Left lung (tissue), 4 donors: ENCODE measurements at regions not wholly inside any gene's neighbourhood (a gene's known extent, or its start where the extent isn't known, plus 50 kb on each side); places are given as distances from the start of the nearest gene placed in this dataset.
"Not testable (repeated sequence)": the region's sequence is repeated elsewhere in the genome, so short reads cannot be mapped to it uniquely, and the experiment has no call there.

Experiments
- ATAC-seq: fragments of 200-7000 bp; cut with Tn5 transposase; one replicate; pipeline ENCODE4 v1.9.1; 2020; ENCODE audit warnings: moderate library complexity
- DNase-seq, 4 donors: peaks; one replicate each; pipeline ENCODE4 v3.0.0-alpha.2; 2013 to 2020
- H3K27ac ChIP-seq, 2 donors: fragments of 200-600 bp; sonication (generic) in 1 of 2; one replicate each; pipeline versions ENCODE4 v1.5.0 to v1.8.0; 2020 to 2021
- H3K27me3 ChIP-seq, 2 donors: fragments of 200-600 bp; sonication (generic) in 1 of 2; one replicate each; pipeline versions ENCODE4 v1.5.0 to v1.8.0; 2020 to 2021
- H3K36me3 ChIP-seq, 2 donors: fragments of 200-600 bp; sonication (generic) in 1 of 2; one replicate each; pipeline versions ENCODE4 v1.5.0 to v1.8.0; 2020 to 2021
- H3K4me1 ChIP-seq, 2 donors: fragments of 200-600 bp; one replicate each; pipeline ENCODE4 v1.8.0; 2021
- H3K4me3 ChIP-seq, 2 donors: fragments of 200-600 bp; sonication (generic) in 1 of 2; one replicate each; pipeline versions ENCODE4 v1.5.0 to v1.8.0; 2020 to 2021; ENCODE audit warnings: mild to moderate bottlenecking in 1 of 2
- H3K9me3 ChIP-seq, 2 donors: fragments of 200-600 bp; sonication (generic) in 1 of 2; one replicate each; pipeline versions ENCODE4 v1.5.0 to v1.8.0; 2020 to 2021
- CTCF ChIP-seq, 2 donors: fragments of 200-600 bp; sonication (generic) in 1 of 2; IDR thresholded peaks; one replicate each; pipeline versions ENCODE4 v1.5.0 to v1.8.0; 2021; ENCODE audit warnings: antibody characterized with exemption in 2 of 2
- intact Hi-C, 2 donors: fragments of 100-400 bp; cut with DNase I; formaldehyde crosslinking; loops; one replicate each; pipeline versions ENCODE4 v1.11.2 to v1.14.2; 2022
- donor health status: DM: no; HTN: yes; CAD: no.
- donor health status: DM: no; HTN: no; CAD: no.

DNA sequence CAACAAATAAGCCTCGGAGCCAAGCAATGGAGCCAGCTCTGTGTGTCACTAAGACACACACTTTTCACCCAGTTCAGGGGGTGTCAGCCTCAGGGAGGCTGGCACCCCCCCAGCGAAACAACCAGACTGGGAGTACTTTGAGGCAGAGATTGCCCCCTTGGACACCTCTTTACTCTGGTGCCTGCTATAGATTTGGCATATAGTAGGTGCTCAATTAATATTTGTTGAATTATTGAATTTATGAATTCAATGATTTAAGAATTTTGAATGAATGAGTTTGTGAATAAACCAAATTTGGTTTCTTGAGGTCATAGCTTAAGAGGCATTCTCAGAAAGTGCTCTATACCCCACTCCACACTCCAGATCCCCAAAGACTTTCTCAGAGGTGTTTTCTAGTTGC is 70.3 kb downstream of the OLIG1 start:
- ATAC-seq: no peak
- H3K9me3 ChIP-seq: no peaks in the 10 kb centered on the region
- intact Hi-C loops: no loop called here
- no peak for DNase-seq
- no peaks in the 10 kb centered on the region for H3K4me1 ChIP-seq
- H3K27me3 ChIP-seq: peaks cover 0 to 41% of the 10 kb centered on the region in 2 donors
- no peaks in the 10 kb centered on the region for H3K36me3 ChIP-seq
- H3K4me3 ChIP-seq: no peak overlapping the region
- no peak overlapping the region for H3K27ac ChIP-seq
- no peak for TF ChIP-seq CTCF (IDR thresholded peaks at IDR 0.05)

DNA sequence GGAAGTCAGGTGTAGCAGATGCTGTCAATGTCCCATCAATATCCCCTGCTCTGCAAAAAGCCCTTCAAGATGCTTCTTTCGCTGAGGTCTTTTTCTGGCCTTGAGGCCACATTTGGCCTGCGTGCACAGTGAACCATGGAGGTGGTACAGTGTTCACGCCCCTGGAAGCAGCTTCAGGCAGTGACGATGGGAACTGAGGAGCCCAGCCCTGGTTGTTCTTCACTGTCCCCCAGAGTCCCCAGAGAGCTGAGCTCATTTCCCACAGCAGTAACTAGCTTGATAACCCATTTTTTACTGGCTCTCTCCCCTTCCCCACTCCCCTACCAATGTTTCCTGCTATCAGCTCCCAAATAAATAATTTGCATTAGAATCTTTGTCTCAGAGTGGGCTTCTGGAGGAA is 76.5 kb downstream of the OLIG1 start:
- no peak for DNase-seq
- intact Hi-C loops: no loop called here
- H3K9me3 ChIP-seq: no peaks in the 10 kb centered on the region
- H3K27ac ChIP-seq: no peak overlapping the region
- H3K27me3 ChIP-seq: peaks cover 0 to 45% of the 10 kb centered on the region in 2 donors
- H3K4me3 ChIP-seq: no peak overlapping the region
- no peaks in the 10 kb centered on the region for H3K36me3 ChIP-seq
- no peak for ATAC-seq
- no peaks in the 10 kb centered on the region for H3K4me1 ChIP-seq
- TF ChIP-seq CTCF (IDR thresholded peaks at IDR 0.05): no peak

- ATAC-seq (no peak), DNase-seq (no peak)
- Histone ChIP-seq H3K9me3 (no peaks in the 10 kb centered on the region), H3K4me3 (no peak overlapping the region), H3K27me3 (peaks cover 0 to 63% of the 10 kb centered on the region in 2 donors), H3K36me3 (no peaks in the 10 kb centered on the region), H3K27ac (no peak overlapping the region), H3K4me1 (peaks cover 0 to 4% of the 10 kb centered on the region in 2 donors)
- TF ChIP-seq CTCF (IDR thresholded peaks at IDR 0.05): no peak
- intact Hi-C loops: no loop called here
Observed at GRCh38 chr21:33149181-33149580, 79.2 kb downstream of the OLIG1 start.

DNA sequence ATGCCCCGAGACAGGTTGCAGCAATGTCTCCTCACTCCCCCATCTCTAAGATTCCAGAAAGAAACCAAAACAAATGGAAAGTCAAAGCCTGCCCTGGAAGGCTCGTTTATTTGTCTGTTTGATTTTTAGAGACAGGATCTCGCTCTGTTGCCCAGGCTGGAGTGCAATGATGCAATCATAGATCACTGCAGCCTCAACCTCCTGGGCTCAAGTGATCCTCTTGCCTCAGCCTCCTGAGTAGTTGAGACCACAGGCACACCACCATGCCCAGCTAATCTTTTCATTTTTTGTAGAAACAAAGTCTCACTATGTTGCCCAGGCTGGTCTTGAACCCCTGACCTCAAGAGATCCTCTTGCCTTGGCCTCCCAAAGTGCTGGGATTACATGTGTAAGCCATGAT is 78.8 kb upstream of the IFNAR2 start:
- H3K4me3 ChIP-seq, H3K9me3 ChIP-seq, H3K27ac ChIP-seq, ATAC-seq, H3K4me1 ChIP-seq, DNase-seq, intact Hi-C loops, H3K36me3 ChIP-seq: not testable (repeated sequence)
- peaks cover 0 to 65% of the 10 kb centered on the region in 2 donors for H3K27me3 ChIP-seq

DNA sequence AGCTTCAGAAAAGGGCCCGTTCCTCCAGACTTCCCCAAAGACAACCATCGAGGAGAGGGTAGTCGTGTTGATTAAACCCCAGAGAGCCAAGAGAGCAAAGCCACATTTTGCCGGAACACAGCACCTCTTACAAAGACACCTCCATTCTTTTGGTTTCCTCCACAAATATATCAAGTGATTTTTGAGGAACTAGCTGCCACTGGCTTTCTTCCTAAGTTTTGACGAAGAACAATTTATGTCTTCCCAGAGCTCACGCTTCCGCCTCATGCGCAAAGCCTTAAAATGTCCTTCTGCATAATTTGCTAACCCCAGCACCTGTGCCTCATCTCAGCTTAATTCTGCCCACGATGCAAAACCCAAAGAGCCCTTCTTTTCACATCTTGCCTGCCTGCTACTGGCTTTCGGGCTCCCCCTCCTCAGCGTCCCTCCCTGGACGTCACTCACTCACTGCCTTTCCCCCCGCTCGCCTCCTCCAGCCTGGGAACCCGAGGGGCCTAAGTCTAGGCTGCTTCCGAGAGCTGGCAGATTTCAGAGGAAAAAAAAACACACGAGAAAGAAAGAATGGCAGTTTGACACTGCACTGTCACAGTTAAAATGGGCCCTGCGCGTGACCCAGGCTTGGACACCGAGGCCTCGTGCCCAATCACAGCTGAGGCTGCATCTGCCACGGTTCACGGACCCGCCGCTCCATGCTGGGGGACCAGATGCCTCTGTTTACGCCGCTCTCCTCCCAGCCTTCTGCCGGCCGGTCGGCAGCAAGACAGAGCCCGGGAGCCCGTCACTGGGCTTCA is 77.6 kb upstream of the IFNAR2 start:
- H3K4me1 ChIP-seq: peaks cover 0 to 4% of the 10 kb centered on the region in 2 donors
- no peaks in the 10 kb centered on the region for H3K36me3 ChIP-seq
- no peak for DNase-seq
- TF ChIP-seq CTCF (IDR thresholded peaks at IDR 0.05): no peak
- peaks cover 0 to 65% of the 10 kb centered on the region in 2 donors for H3K27me3 ChIP-seq
- intact Hi-C loops: no loop called here
- ATAC-seq: no peak
- no peak overlapping the region for H3K4me3 ChIP-seq
- no peaks in the 10 kb centered on the region for H3K9me3 ChIP-seq
- H3K27ac ChIP-seq: no peak overlapping the region

- intact Hi-C loops: no loop called here
Observed at GRCh38 chr21:33152732-33153130, 77.0 kb upstream of the IFNAR2 start.

More at GRCh38 chr21:33152732-33153130, 77.0 kb upstream of the IFNAR2 start:
- H3K4me1 ChIP-seq: peaks cover 0 to 4% of the 10 kb centered on the region in 2 donors
- peaks cover 0 to 71% of the 10 kb centered on the region in 2 donors for H3K27me3 ChIP-seq
- no peak for TF ChIP-seq CTCF (IDR thresholded peaks at IDR 0.05)
- no peaks in the 10 kb centered on the region for H3K36me3 ChIP-seq
- H3K27ac ChIP-seq: no peak overlapping the region
- DNase-seq (no peak), ATAC-seq (no peak)
- H3K9me3 ChIP-seq: no peaks in the 10 kb centered on the region
- no peak overlapping the region for H3K4me3 ChIP-seq
